Fibroblast of the conjunctiva (primary cell): ENCODE measurements at regions not wholly inside any gene's neighbourhood (a gene's known extent, or its start where the extent isn't known, plus 50 kb on each side); places are given as distances from the start of the nearest gene placed in this dataset.
A peak's percentile ranks its signal among the peaks of the same experiment; 100 is the strongest.
"Not testable (repeated sequence)": the region's sequence is repeated elsewhere in the genome, so short reads cannot be mapped to it uniquely, and the experiment has no call there.

Experiments used
- DNase-seq: peaks from one replicate; pipeline ENCODE4 v3.0.0-alpha.2; 2010; ENCODE audit warnings: low read depth

DNA sequence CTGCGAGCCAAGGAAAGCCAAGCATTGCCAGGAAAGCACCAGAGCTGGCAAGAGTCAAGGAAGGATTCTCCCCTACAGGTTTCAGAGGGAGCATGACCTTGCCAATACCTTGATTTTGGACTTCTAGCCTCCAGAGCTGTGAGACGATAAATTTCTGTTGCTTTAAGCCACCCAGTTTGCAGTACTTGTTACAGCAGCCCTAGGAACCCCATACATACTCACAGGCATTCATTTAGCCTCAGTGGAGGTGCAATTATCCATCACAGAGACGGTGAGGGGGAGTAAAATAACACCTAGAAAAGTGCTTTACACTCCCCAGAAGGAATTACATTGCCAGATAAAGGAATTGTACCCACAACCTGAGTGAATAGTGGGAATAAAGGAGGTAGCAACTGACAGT, 167.4 kb upstream of the NFIA start:
- no peak for DNase-seq

DNA sequence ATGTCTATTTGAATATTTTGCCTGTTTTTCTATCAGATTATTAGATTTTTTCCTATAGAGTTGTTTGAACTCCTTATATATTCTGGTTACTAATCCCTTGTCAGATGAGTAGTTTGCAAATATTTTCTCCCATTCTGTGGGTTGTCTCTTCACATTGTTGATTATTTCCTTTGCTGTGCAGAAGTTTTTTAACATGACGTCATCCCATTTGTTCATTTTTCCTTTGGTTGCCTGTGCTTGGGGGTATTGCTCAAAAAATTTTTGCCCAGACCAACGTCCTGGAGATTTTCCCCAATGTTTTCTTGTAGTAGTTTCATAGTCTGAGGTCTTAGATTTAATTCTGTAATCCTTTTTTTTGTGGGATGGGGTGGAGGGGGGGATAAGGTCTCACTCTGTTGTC, 168.7 kb upstream of the NFIA start:
- not testable (repeated sequence) for DNase-seq

DNA sequence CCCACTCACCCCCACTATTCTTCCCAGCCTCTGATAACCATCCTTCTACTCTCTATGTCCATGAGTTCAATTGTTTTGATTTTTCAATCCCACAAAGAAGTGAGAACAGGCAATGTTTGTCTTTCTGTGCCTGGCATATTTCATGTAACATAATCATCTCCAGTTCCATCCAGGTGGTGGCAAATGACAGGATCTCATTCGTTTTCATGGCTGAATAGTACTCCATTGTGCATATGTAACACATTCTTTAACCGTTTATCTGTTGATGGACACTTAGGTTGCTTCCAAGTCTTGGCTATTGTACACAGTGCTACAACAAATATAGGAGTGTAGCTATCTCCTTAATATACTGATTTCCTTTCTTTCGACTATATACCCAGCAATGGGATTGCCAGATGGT, 169.3 kb upstream of the NFIA start:
- no peak for DNase-seq

DNA sequence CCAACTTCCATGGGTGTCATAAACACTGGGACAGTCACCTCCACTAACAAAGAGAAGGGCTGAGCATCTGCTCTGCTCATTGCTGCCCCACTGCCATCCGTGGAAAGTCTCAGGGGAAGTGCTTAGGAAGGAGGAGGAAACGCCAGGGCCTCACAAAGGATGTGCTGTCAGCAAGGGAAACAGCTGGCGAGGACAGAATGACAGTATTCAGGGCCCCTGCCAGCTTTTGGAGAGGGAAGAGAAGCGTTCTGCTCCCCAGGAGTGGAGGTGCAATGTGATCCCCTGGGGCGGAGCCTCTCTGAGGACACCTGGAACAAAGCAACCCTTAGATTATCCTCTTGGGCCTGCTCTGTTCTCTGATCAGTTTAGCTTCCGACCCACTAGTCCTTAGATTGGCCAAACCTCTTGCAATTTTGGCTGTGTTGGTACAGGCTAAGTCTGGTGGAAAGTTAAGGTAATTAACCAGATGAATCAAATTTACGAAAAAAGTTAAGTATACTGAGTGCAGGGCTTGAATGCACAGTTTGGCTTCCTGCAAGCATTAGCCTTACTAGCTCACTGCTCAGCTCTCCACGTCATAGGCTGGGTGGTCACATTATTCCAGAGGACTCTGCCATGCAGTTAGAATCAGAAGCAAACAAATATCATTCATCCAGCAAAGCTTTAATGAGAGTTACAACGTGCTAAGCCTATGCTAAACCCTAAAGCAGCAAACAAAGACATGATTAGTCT, 170.2 kb upstream of the NFIA start:
- no peak for DNase-seq

DNA sequence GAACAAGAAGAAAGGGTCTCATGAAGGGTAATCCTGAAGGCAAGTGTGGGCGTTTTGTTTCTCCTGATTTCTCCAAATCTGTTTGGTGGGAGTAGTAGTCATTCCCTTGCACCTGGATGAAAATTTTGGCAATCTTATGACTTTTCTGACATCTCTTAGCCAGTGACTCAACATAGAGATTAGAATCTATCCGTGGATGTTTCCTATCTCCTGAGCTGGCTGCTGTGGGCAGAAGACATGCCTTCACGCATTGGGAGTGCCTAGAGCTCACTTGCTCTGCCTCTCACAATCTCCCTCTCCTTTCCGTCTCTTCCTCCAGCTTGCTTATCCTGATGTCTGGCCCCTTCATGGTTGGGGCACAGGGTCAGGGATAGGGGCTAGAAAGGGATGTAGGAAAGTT, 174.2 kb upstream of the NFIA start:
- no peak for DNase-seq

DNA sequence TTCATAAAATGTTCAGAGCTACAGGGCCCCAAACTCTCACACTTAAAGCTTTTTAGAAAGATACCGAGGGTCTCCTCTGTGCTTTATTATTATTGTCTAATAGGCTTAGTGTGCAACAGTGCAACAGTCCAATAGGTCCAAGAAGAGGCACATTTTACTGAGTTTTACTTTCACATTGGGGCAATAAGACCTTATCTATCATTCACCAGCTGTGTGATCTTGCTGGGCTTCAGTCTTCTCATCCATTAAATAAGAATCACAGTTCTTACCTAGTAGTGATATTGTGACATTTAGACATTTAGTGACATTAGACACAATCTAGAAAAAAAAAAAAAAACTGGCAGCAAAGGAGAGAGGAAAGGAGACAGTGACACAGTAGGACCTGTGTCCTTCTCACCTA, 175.8 kb upstream of the NFIA start:
- no peak for DNase-seq

DNA sequence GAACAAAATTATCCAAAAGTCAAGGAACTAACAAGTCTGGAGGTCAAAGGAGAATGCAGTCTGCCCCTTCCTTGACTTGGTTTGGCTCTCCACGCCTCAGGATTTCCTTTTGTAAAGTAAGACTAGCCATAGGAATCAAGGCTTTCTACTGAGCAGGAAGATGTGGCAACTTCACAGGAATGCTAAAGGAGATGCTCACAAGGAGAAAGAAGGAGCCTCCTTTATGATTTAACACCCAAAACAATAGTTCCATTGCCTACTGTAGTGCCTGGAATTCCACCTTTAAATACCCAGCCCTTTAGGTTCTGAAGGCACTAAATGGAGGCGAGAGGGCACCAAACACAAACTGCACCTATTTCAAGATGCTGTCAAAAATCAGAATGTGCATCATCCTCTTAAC, 176.3 kb upstream of the NFIA start:
- no peak for DNase-seq

DNA sequence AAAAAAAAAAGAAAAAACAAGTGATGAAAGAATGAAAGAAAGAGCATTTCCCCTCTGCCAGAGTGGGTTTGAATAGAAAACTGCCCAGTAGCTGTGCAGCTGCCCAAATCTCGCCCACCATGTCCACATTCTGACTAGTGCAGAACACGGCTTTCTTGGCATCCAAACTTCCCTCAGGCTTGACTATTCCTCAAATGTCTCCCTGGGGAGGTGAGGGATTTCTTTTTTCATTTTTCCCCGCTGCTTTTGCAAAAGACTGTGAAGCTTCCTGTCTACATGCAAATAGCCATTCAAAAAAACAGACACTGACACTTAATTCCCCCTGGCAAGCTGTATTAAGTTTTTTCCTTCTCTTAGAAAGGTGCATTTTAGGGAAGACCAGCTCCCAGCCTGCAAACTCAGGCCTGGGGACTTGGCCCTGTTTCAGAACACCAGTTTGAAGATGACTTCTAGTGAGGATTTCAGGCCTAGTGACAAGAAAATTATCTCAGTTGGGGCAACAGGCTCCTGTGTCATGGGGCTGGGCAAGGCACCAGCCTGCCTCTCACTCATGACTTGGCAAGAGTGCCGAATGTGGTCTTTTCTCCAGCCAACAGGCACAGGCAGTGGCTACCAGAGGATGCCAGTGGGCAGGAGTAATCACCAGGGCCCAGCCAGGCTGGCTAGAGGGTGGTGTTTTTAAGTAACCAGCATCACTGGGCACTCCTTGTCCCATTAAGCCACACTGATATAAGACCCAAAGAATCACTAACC, 178.1 kb upstream of the NFIA start:
- peak; percentile 46 for DNase-seq

DNA sequence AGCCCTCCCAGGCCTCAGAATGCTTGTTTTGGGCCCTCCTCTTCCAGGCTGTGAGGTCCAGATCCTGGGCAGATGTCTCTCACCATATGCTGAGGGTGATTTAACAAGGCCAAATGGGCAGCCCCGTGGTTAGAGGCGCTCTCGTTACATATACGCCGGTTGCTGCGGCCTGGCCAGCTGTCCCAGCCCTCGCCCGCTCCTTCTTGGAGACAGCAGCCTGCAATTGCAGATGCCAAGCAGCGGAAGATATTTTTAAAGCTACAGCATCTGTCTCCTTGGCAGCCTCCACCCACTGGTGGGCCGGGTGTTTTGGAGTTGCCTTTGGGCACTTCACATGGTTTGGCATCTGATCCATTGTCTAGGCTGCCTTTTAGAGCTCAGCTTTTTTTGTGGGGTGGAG, 178.8 kb upstream of the NFIA start:
- DNase-seq = peak; percentile 35

DNA sequence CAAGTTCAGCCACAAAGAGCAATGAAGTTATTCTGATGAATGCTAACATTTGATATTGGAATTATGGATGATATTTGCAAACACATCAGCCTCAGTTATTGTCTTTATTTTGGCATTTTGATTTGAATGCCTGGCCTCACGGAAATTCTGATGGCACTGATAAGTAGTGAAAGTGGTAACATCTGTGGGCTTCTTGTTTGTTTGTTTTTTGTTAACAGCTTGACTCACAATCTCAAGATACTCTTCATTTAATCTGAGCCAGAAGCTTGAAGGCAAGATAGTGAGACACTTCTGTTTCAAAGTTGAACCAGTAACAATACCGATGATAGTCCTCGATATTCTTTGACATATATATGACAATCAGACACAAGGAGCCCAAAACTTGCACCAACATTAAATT, 182.9 kb upstream of the NFIA start:
- no peak for DNase-seq

DNA sequence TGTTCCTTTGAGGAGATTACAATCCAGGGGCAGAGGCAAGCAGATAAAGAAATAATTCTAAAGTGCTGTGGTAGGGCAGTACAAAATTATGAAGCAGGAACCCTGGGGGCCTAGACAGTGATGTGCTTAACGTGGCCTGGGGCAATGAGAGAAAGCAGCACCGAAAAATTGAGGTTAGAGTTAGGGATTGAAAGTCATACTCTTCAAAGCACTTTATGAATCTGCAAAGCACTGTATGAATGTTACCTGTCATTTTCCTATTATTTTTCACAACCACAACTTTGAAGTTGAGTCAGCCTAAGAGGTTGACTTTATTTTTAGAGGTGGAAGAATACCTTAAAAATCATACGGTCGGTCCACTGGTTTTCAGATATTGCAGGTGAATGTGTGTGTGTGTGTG, 183.4 kb upstream of the NFIA start:
- DNase-seq = no peak

DNA sequence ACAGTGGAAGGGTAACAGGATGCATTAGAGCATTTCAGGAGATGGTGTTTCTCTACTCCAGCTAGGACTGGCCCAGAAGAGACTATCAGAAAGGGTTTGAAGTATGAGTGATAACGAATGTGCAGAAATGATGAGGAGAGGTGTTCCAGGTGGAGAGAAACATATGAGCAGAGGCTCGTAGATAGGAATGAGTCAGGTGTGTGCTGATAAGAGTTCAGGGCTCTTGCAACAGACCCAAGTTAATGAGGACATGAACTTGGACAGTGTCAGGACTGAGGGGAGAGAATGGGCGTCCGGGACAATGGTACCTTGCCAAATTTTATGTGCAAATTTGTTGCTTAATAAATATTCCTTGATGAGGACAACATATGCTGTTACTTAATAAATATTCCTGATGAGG, 183.9 kb upstream of the NFIA start:
- DNase-seq = no peak

DNA sequence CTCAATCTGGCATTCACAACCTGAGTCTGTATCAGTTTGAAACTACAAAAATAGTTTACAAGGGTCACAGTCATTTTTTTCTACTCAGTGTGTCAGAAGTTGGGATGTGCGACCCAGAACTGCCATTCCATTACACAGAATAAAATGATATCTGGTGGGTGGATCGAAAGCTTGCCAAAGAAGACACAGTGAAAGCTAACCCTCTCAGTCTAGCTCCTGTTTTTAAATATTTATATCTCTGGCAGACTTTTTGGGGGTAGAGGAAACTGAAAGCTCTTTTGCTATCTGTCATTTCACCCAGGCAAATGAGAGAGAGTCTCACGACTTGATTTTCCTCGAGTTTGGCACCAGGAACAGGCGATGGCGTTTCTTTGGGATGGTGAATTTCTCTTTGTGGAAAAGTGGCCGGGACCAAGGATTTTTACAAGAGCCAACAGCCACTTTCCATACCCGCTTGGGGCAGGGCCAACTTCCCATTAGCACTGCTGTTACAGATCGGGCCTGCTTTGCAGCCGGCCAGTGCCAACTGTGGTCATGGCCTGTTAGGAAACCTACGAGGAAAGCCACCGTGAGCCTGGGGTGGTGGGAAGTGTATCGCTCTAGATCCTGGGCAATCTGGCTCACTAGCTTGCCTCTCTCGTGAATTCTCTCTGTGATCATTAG, 185.5 kb upstream of the NFIA start:
- DNase-seq = no peak

DNA sequence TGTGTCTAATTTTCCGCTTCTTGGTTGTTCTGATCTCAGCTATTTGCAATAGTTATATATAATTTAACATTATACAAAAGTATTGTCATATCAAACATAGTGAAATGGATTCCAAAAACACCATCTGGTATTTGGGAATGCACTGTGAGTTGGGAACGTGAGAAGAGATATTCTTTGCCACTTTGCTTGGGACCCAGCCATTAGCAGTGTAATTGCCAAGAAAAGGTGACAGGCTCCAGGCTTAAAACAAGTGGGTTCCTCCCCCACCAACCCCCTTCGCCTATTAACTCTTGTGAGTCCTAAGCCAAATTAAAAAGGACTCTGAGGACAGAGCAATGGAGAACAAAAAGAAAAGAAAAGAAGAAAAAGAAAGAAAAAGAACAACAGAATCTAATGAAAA, 186.7 kb upstream of the NFIA start:
- no peak for DNase-seq

DNA sequence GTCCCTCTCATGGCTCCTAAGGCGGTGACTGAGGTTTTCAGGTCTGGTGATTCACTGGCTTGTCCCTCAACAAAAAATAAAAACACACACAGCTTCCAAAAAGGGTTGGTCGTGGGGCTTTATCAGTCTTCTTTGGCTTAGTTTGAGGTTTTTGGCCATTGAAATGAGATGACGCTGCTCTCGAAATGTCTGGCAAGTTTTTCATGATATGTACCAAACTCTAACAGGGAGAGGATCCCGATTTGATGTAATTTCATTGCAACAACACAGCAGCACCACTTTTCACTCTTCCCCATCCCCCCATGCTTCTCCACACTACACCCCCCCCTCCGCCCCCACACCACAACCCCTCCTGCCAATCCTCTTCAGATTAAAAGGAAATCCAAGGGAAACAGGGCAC, 187.1 kb upstream of the NFIA start:
- DNase-seq = no peak

DNA sequence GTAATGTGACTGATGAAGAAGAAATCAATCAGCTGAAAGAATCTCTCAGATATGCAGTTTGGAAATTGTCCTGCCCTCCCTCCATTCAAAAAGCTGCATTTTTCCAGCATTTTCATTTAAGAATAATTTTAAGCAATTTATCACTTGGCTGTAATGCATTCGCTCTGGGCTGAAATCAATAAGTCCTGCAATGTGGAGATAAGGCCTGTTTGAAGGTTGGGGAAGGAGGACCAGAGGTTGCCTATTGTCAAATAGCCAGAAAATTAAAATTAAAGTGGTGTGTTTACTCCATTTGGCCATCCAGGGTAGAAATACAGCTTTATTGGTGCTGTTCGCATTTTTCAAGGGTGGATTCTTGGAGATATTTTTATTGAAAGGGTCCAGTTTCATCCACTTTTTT, 187.6 kb upstream of the NFIA start:
- DNase-seq = no peak

DNA sequence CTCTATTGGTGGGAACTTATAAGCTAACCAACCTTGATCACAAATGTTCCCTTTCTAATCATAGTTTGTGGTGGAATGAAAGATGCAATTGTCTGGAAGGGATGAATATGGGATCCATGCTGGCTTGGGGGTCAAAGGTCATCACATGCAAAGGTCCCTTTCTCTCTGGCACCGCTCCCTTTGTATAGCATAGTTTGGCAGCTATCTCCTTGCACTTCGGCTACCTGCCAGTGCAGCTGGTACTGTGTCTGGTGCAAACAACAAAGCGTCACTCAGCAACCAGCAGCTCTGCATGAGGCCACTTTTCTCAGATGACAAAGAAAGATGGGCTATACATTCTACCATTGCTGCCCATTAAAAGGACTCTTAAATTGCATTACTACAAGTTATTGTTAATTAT, 188.2 kb upstream of the NFIA start:
- DNase-seq = no peak

DNA sequence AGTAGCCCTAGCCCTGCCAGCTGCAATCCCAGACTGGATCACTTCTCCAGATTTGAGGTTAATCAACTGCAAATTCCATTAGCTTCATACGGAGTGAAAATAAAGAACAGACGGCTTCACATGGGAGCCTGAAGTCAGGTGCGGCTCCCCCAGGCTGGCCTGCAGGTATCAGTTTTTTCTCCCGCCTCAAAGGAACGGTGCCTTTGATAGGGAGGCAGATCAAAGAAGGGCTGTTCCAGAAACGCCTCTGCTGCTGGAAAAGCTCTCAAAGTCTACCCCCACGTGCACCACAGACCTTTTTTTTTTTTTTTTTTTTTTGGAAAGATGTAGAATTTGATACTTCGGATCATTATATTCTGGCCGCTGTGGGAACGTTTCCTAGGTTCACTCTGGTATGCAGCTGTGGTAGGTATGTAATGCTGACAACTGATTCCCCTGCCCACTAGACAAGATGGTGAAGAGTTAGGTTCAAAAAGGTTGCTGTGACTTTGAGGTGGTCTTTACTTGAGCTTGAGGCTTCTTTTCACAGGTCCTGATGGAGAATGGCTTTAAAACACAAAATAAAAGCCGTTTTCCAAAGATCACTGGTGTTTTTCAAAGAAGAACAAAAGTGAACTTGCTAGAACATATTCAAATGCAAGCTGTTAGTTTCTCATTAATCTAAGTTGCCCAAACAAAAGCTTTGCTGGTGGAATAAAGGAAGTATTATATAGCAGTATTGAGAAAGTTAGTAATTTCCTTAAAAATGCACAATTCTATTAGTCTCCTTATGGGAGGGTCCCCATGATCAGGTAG, 189.0 kb upstream of the NFIA start:
- DNase-seq = no peak

DNA sequence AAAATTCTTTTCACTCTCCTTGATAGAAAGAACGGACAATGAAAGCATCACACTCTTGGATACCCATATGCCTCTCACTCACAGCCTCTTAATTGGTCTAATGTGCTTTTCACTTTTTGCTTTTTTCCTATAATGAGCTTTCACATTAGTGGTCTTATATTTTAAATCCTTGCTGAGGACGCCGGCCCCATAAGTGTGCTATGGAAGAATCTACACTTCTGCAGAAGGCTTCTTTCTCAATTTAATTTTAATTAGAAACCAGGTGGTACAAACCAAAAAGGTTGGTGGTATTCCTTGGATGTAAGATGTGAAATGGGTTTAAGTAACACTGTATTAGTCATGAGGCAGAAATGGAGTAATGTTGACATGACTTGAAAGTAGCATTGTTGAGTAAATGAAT, 190.6 kb upstream of the NFIA start:
- no peak for DNase-seq

DNA sequence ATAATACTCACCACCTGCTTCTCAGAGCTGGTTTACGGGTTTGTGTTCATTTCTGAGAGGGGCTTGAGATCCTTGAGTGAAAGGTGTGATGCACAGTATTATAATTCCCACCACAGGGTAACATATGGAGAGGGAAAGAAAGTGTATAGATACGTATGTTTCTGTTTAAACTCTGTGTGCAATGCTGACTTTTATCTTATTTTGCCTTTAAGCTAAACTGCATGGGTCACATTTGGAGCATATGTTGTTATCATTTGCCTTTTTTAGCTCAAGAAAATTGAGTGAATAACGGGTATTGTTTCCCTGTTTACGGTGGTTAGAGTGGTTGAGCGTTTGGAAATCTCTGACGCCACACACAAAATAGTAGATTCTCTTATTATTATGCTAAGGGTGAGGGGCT, 191.1 kb upstream of the NFIA start:
- no peak for DNase-seq

DNA sequence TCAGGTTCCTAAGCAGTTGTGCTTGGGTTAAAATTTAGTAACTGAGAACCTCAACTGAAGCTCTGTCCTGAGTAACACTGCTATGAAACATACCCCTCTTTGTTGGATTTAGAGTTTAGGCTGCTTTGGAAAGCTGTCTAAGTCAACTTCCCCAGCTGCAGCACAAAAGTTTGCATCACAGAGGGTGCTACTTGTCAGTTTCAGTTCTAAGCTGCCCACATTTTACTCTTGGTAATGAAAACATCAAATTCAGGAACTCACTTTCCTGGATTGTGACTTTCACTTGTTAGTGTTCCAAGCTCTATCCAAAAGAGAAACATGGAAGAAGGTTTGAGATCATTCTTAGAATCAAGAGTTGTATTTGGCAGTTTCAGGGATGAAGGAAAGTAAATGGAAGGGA, 191.7 kb upstream of the NFIA start:
- DNase-seq = no peak

DNA sequence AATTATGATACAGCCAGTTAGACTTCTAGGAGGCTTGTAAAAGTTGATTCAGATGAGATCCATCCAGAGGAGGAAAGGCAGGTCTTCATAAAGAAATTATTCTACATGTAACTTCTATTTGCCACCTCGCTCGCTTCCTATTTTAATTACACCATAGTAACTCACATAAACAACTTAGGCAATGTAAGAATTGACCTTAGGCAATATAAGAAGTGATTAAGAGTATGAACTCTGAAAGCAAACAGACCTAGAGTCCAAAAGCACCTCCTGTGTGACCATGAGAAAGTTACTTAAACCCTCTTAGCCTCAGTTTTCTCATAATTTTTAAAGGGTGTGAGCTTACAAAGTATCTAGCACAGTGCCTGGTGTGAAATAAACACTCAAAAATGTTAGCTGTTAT, 192.7 kb upstream of the NFIA start:
- DNase-seq = no peak

DNA sequence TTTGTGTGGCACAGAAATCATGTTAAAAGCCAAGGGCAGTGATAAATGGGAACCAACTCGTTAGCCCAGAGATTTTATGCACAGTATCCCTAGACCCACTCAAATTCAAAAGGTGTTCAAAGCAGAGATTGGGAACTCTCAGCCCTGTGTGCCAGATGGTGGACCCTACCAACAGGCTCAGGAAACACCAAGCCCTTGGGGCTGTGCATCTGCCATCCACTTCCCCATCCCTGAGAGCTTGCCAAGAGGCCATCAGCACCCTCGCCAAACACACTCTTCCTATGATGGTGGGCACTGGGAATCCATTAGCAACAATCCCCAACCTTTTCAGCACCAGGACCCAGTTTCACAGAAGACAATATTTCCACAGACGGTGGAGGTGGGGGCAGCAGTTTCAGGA, 194.2 kb upstream of the NFIA start:
- DNase-seq = no peak
